HAP-1 (cell line): ENCODE measurements at regions not wholly inside any gene's neighbourhood (a gene's known extent, or its start where the extent isn't known, plus 50 kb on each side); places are given as distances from the start of the nearest gene placed in this dataset.
"Not testable (repeated sequence)": the region's sequence is repeated elsewhere in the genome, so short reads cannot be mapped to it uniquely, and the experiment has no call there.

Source experiments
- DNase-seq, 2 experiments: peaks; one replicate each; pipeline ENCODE4 v3.0.0-alpha.2; 2016 to 2020; ENCODE audit warnings: low spot score in 2 of 2
- H3K27me3 ChIP-seq: fragments of 250-450 bp; sonication (Bioruptor Pico); 2 replicates; pipeline ENCODE4 v1.5.1; 2020; ENCODE audit warnings: low read depth, mild to moderate bottlenecking, moderate library complexity
- H3K36me3 ChIP-seq: fragments of 250-450 bp; sonication (Bioruptor Pico); replicated peaks from 2 replicates; pipeline ENCODE4 v1.5.1; 2020; ENCODE audit warnings: mild to moderate bottlenecking
- H3K4me1 ChIP-seq: fragments of 250-450 bp; sonication (Bioruptor Pico); 2 replicates; pipeline ENCODE4 v1.5.1; 2020; ENCODE audit warnings: mild to moderate bottlenecking
- H3K4me3 ChIP-seq: fragments of 250-450 bp; sonication (Bioruptor Pico); 2 replicates; pipeline ENCODE4 v1.5.1; 2020; ENCODE audit warnings: mild to moderate bottlenecking, moderate library complexity
- H3K9me3 ChIP-seq: fragments of 250-450 bp; sonication (Bioruptor Pico); 2 replicates; pipeline ENCODE4 v1.5.1; 2020; ENCODE audit warnings: mild to moderate bottlenecking, moderate library complexity
- in situ Hi-C: fragments of 300-500 bp; cut with MboI; formaldehyde crosslinking; loops from 3 replicates; pipeline ENCODE4 v1.14.3; 2020; ENCODE audit warnings: low sequenced_read_pairs, inconsistent platforms, mixed read lengths

- H3K4me1 ChIP-seq, H3K36me3 ChIP-seq, H3K4me3 ChIP-seq, H3K9me3 ChIP-seq: not testable (repeated sequence)
- in situ Hi-C loops = loop anchor here (10.0 kb wide), 1 partner anchor 107 kb away; no protein-coding TSS in a partner anchor
- peak in 1 of 2 experiments; percentile 5 for DNase-seq
- H3K27me3 ChIP-seq = peaks cover 36% of the 10 kb centered on the region
Observed at GRCh38 chr15:75792236-75792635, 51.0 kb upstream of the UBE2Q2 start.

- no peak overlapping the region for H3K4me3 ChIP-seq
- H3K36me3 ChIP-seq = no peaks in the 10 kb centered on the region
- peaks cover 42% of the 10 kb centered on the region for H3K27me3 ChIP-seq
- in situ Hi-C loops = loop anchor here (10.0 kb wide), 1 partner anchor 107 kb away; no protein-coding TSS in a partner anchor
- peak in 1 of 2 experiments; percentile 7 for DNase-seq
- no peaks in the 10 kb centered on the region for H3K4me1 ChIP-seq
- no peaks in the 10 kb centered on the region for H3K9me3 ChIP-seq
Observed at GRCh38 chr15:75791337-75791713, 51.9 kb upstream of the UBE2Q2 start.

GRCh38 chr15:75790631-75791336, 52.5 kb upstream of the UBE2Q2 start:
- Histone ChIP-seq H3K36me3 (no peaks in the 10 kb centered on the region), H3K4me1 (no peaks in the 10 kb centered on the region), H3K4me3 (no peak overlapping the region), H3K27me3 (peaks cover 47% of the 10 kb centered on the region), H3K9me3 (no peaks in the 10 kb centered on the region)
- peak in 1 of 2 experiments; percentile 7 for DNase-seq
- in situ Hi-C loops = loop anchor here (10.0 kb wide), 1 partner anchor 106 kb away; no protein-coding TSS in a partner anchor

- no peaks in the 10 kb centered on the region for H3K9me3 ChIP-seq
- H3K4me3 ChIP-seq = no peak overlapping the region
- no peaks in the 10 kb centered on the region for H3K36me3 ChIP-seq
- H3K27me3 ChIP-seq = peaks cover 55% of the 10 kb centered on the region
- H3K4me1 ChIP-seq = no peaks in the 10 kb centered on the region
- DNase-seq = peak in 1 of 2 experiments; percentile 10
- in situ Hi-C loops = no loop called here
Observed at GRCh38 chr15:75786575-75786947, 56.7 kb upstream of the UBE2Q2 start.

GRCh38 chr15:75785771-75786574, 57.3 kb upstream of the UBE2Q2 start:
- Histone ChIP-seq H3K4me3 (no peak overlapping the region), H3K4me1 (0 out of 2 replicates have a peak, but pooled peaks cover 4% of the 10 kb centered on the region), H3K9me3 (no peaks in the 10 kb centered on the region), H3K36me3 (no peaks in the 10 kb centered on the region), H3K27me3 (peaks cover 55% of the 10 kb centered on the region)
- peak in 1 of 2 experiments; percentile 54 for DNase-seq
- in situ Hi-C loops = no loop called here

GRCh38 chr15:75784511-75785480, 58.5 kb upstream of the UBE2Q2 start:
- H3K4me3 ChIP-seq, H3K36me3 ChIP-seq, H3K4me1 ChIP-seq, H3K9me3 ChIP-seq, in situ Hi-C loops: not testable (repeated sequence)
- DNase-seq = peak in 1 of 2 experiments; percentile 7
- H3K27me3 ChIP-seq = peaks cover 44% of the 10 kb centered on the region

GRCh38 chr15:75783566-75783965, 59.7 kb upstream of the UBE2Q2 start:
- peak in 1 of 2 experiments; percentile 6 for DNase-seq
- peaks cover 31% of the 10 kb centered on the region for H3K27me3 ChIP-seq
- in situ Hi-C loops, H3K4me3 ChIP-seq, H3K36me3 ChIP-seq, H3K4me1 ChIP-seq, H3K9me3 ChIP-seq: not testable (repeated sequence)

- H3K9me3 ChIP-seq = no peaks in the 10 kb centered on the region
- H3K4me1 ChIP-seq = 0 out of 2 replicates have a peak, but pooled peaks cover 4% of the 10 kb centered on the region
- no peak overlapping the region for H3K4me3 ChIP-seq
- in situ Hi-C loops = no loop called here
- no peaks in the 10 kb centered on the region for H3K36me3 ChIP-seq
- peaks cover 25% of the 10 kb centered on the region for H3K27me3 ChIP-seq
- peak in 1 of 2 experiments; percentile 7 for DNase-seq
Observed at GRCh38 chr15:75782926-75783325, 60.3 kb upstream of the UBE2Q2 start.

- H3K4me3 ChIP-seq, H3K4me1 ChIP-seq, H3K27me3 ChIP-seq, H3K9me3 ChIP-seq, H3K36me3 ChIP-seq, in situ Hi-C loops: not testable (repeated sequence)
- peak in 1 of 2 experiments; percentile 6 for DNase-seq
Observed at GRCh38 chr15:75780995-75781394, 62.3 kb upstream of the UBE2Q2 start.

GRCh38 chr15:75779504-75779903, 63.7 kb upstream of the UBE2Q2 start:
- DNase-seq = peak in 1 of 2 experiments; percentile 5
- peaks cover 8% of the 10 kb centered on the region for H3K4me1 ChIP-seq
- in situ Hi-C loops = no loop called here

GRCh38 chr15:75776871-75777610, 64.4 kb upstream of the CSPG4 start:
- H3K4me3 ChIP-seq, H3K4me1 ChIP-seq, H3K27me3 ChIP-seq, H3K9me3 ChIP-seq, in situ Hi-C loops, H3K36me3 ChIP-seq, DNase-seq: not testable (repeated sequence)

More at GRCh38 chr15:75779504-75779903, 63.7 kb upstream of the UBE2Q2 start:
- Histone ChIP-seq H3K4me3 (no peak overlapping the region), H3K27me3 (peaks cover 7% of the 10 kb centered on the region), H3K36me3 (no peaks in the 10 kb centered on the region), H3K9me3 (no peaks in the 10 kb centered on the region)

- no peak overlapping the region for H3K4me3 ChIP-seq
- H3K27me3 ChIP-seq = no peaks in the 10 kb centered on the region
- DNase-seq = peak in 1 of 2 experiments; percentile 13
- H3K4me1 ChIP-seq = peaks cover 12% of the 10 kb centered on the region
- in situ Hi-C loops = no loop called here
- H3K9me3 ChIP-seq = no peaks in the 10 kb centered on the region; the same call in 1 of the 2 replicates
- H3K36me3 ChIP-seq = no peaks in the 10 kb centered on the region
Observed at GRCh38 chr15:75776065-75776423, 63.4 kb upstream of the CSPG4 start.
